ENCODE measurements at regions not wholly inside any gene's neighbourhood (a gene's known extent, or its start where the extent isn't known, plus 50 kb on each side); places are given as distances from the start of the nearest gene placed in this dataset.

- TF ChIP-seq, protein P1, sequence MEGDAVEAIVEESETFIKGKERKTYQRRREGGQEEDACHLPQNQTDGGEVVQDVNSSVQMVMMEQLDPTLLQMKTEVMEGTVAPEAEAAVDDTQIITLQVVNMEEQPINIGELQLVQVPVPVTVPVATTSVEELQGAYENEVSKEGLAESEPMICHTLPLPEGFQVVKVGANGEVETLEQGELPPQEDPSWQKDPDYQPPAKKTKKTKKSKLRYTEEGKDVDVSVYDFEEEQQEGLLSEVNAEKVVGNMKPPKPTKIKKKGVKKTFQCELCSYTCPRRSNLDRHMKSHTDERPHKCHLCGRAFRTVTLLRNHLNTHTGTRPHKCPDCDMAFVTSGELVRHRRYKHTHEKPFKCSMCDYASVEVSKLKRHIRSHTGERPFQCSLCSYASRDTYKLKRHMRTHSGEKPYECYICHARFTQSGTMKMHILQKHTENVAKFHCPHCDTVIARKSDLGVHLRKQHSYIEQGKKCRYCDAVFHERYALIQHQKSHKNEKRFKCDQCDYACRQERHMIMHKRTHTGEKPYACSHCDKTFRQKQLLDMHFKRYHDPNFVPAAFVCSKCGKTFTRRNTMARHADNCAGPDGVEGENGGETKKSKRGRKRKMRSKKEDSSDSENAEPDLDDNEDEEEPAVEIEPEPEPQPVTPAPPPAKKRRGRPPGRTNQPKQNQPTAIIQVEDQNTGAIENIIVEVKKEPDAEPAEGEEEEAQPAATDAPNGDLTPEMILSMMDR (IDR thresholded peaks at IDR 0.05) = no peak
- TF ChIP-seq POLR2A (IDR thresholded peaks at IDR 0.05) = no peak
- TF ChIP-seq POLR2AphosphoS5 (IDR thresholded peaks at IDR 0.05) = no peak
Observed at GRCh38 chr6:81613606-81614005, 138.9 kb downstream of the TENT5A start.

Data from prostate gland (tissue), 2 donors.